Stimulated activated CD8-positive, alpha-beta memory T cell treated with anti-CD3 and anti-CD28 coated beads, Interleukin-2, amount 100 ng/mL, for 48 hours (primary cell): ENCODE measurements at regions not wholly inside any gene's neighbourhood (a gene's known extent, or its start where the extent isn't known, plus 50 kb on each side); places are given as distances from the start of the nearest gene placed in this dataset.
A peak's percentile ranks its signal among the peaks of the same experiment; 100 is the strongest.

Experiments used
- DNase-seq, 2 donors: peaks; one replicate each; pipeline ENCODE4 v3.0.0-alpha.2; 2020; ENCODE audit warnings: low read depth in 2 of 2

- no peak for DNase-seq
These were observed 72.9 kb upstream of the RUNX3 start for GRCh38 chr1:25003000-25003399.

GRCh38 chr1:25001125-25001915, 71.2 kb upstream of the RUNX3 start:
- peak in 1 of 2 donors; percentile 38 for DNase-seq

GRCh38 chr1:24999906-25000305, 69.8 kb upstream of the RUNX3 start:
- DNase-seq, result no peak

DNA sequence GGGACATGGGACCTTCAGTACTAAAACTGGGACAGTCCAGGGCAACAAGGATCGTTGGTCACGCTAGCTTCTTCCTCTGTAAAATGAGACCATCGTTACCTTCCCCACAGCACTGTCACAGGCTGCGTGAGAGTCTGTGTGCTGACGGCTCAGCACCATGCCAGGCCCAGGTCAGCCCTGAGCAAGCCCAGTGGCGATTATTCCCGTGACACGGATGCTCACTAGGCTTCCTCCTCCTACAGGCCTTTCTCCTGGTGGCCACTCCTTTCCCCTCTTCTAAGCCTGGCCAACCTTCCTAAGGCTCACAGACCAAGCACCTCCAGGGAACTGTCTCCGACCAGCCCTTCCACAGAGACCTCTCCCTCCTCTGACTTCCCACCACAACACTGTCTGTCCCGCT, 69.3 kb upstream of the RUNX3 start:
- no peak for DNase-seq

GRCh38 chr1:24998563-24999245, 68.6 kb upstream of the RUNX3 start:
- DNase-seq, result no peak

DNA sequence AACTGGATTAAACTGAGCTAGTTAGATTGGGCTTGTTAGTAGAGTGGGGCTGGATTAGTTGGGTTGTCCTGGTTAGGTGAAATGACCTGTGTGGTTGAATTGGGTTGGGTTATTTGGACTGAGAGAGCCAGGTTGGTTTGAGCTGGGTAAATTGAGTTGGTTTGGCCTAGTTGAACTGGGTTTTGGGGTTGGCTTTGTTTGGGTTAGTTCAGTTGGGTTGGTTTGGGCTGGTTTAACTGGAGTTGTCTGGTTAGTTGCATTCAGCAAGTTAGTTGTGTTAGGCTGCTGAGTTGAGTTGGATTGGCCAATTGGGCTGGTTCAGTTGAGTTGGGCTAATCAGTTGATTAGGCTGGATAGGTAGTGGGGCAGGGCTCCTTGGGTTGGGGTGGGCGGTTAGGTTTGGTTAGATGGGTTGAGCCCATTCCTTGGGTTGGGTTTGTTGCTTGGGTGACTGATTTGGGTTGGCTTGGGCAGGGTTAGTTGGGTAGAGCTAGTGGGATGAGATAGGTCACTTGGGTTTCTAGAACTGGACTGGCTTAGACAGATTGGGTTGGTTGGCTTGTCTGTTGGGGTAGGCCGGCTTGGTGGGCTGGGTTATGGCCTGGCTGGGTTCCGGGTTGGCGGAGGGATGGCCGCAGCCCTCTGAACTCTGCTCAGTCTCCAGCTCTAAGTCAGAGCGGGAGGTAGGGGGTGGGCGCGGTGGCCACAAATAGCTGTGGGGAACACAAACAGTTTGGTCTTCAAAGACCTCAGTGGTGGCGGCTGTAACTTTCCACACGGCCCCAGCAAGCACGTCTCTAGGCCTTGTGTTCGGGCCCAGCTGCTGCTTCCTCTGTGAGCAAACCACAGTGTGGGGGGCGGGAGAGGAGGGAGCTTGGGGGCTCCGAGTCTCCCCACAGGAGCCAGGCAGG, 67.2 kb upstream of the RUNX3 start:
- peak; percentile 70 to 78 for DNase-seq

GRCh38 chr1:24996456-24996855, 66.4 kb upstream of the RUNX3 start:
- DNase-seq, result no peak

GRCh38 chr1:24995661-24996060, 65.6 kb upstream of the RUNX3 start:
- DNase-seq, result no peak

DNA sequence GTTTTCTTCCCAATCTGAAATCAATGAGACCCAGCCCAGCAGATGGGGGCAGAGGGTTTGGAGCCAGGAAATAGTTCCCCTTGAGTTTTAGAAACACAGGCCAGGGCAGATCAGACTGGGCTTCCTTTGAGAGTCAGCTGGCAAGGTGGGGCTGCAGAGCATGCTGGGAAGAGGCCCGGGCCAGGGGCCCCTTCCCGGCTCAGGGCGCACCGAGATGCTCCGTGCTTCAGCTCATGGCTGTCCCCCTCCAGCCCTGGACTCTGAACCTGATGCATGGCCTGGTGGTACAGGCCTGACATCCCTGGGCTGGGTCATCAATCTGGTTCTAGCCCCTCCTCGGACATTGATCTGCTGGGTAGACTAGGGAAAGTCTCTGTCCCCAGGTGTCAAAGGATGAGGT, 65.1 kb upstream of the RUNX3 start:
- DNase-seq, result no peak

- DNase-seq, result no peak
These were observed 64.0 kb upstream of the RUNX3 start for GRCh38 chr1:24993871-24994580.

DNA sequence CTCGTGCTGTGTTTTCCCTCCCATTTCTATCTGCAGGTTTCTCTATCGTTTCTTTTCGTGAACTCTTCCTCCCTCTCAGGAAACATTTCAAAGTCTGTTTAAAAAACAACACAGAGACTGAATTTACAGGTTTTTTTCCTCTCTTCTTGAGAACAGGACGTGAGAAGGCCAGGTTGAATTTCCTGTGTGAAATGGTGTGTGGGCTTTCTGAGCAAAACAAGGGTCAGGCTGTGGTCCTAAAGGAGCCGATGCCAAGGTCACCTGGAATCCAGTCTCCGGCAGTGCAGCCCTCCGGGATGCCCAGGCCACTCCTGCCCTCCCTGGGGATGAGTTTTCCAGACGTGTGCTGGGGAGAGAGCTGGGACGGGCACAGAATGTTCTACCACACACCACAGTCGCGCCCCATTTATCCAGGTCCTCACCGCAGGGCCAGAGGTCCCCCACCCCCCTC, 62.7 kb upstream of the RUNX3 start:
- DNase-seq, result no peak

- DNase-seq, result no peak
These were observed 62.2 kb upstream of the RUNX3 start for GRCh38 chr1:24992124-24992760.

- no peak for DNase-seq
These were observed 61.6 kb upstream of the RUNX3 start for GRCh38 chr1:24991697-24992096.

- DNase-seq, result no peak
These were observed 60.9 kb upstream of the RUNX3 start for GRCh38 chr1:24990779-24991641.

- no peak for DNase-seq
These were observed 60.1 kb upstream of the RUNX3 start for GRCh38 chr1:24990136-24990535.

DNA sequence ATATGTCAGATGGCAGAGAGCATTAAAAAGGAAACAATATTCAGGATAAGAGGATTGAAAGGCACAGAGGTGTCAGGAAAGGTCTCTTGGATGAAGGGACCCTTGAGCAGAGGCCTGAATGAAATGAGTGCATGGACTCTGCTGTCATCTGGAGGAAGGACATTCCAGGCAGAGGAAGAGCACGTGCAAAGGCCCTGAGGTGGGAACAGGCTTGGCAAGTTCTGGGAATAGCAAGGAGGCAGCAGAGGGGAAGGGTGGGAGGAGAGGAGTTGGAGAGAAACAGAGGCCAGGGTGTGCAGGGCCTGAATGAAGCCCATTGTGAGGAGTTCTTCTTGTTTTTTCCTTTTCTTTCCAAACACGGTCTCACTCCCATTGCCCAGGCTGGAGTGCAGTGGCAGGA, 59.0 kb upstream of the RUNX3 start:
- DNase-seq, result no peak

DNA sequence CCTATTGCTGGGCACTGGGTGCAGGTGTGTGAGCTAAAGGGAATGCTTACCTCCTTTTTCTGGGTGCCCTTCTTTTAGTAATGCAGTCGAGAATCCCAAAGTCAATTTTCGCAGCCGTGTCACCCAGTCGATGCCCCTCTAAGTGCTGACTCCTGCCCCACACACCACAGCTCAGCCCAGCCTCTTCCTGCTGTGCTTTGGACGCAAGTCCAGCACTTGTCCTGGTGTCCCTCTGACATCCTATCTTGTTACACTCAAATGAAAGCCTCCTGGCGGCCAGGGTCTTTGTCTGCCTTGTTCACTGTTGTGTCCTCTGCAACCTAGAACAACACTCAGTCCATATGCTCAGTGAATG, 58.5 kb upstream of the RUNX3 start:
- no peak for DNase-seq

GRCh38 chr1:24987875-24988557, 57.9 kb upstream of the RUNX3 start:
- no peak for DNase-seq

DNA sequence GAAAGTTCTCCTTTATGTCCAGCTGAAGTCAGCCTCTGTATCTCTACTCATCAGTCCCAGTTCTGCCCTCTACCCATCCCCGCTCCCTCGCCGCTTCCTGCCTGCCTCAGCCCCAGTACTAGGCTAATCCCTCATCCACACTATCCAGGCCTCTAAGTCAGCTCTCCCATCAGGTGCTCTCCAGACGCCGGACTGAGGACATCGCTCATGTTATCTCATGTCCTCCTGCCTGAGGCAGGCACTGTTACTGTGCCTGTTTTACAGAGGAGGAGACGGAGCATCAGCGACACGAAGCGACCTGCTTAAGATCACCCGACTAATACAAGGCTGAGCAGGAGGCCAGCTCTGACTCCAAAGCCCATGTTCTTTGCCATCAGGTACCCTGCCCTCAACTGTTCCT, 57.3 kb upstream of the RUNX3 start:
- DNase-seq, result no peak
